PC-3 (cell line): ENCODE measurements at regions not wholly inside any gene's neighbourhood (a gene's known extent, or its start where the extent isn't known, plus 50 kb on each side); places are given as distances from the start of the nearest gene placed in this dataset.
A peak's percentile ranks its signal among the peaks of the same experiment; 100 is the strongest.

ENCODE experiments used
- ATAC-seq: fragments of 200-7000 bp; cut with Tn5 transposase; 2 replicates; pipeline ENCODE4 v1.9.1; 2020; ENCODE audit warnings: mild to moderate bottlenecking, moderate library complexity
- BruUV-seq: library from RNA; stranded (reverse); fragments of 400-500 nt; replicated peaks from 2 replicates; lab custom pipeline; 2021; lab: Mats Ljungman, UMichigan
- CTCF ChIA-PET: fragments of 300-600 bp; sonication (Branson Sonifier 250); formaldehyde crosslinking; loops from one replicate; lab custom pipeline; 2022; ENCODE audit warnings: antibody characterized with exemption; lab: Charles Lee
- POLR2A ChIA-PET: fragments of 300-600 bp; sonication (Branson Sonifier 250); formaldehyde crosslinking; loops from one replicate; lab custom pipeline; 2022; ENCODE audit warnings: antibody characterized with exemption; ENCODE audit not compliant: unreplicated experiment; lab: Charles Lee
- DNase-seq: peaks from one replicate; pipeline ENCODE4 v3.0.0-alpha.2; 2015
- H2AFZ ChIP-seq: fragments of 300-600 bp; sonication (generic); 2 replicates; pipeline ENCODE4 v1.6.0; 2016; ENCODE audit warnings: antibody characterized with exemption, low read length
- H3F3A ChIP-seq: fragments of 300-600 bp; sonication (generic); one replicate; pipeline ENCODE4 v1.6.0; 2017; ENCODE audit warnings: antibody characterized with exemption, low read length, control low read depth, mild to moderate bottlenecking; ENCODE audit not compliant: unreplicated experiment
- H3K27ac ChIP-seq: fragments of 300-600 bp; sonication (generic); 2 replicates; pipeline ENCODE4 v1.5.1; 2016; ENCODE audit warnings: mild to moderate bottlenecking, low read length
- H3K27me3 ChIP-seq: fragments of 300-600 bp; sonication (generic); 2 replicates; pipeline ENCODE4 v1.6.1; 2016; ENCODE audit warnings: low read length, mixed read lengths
- H3K36me3 ChIP-seq: fragments of 300-600 bp; sonication (generic); 2 replicates; pipeline ENCODE4 v1.6.1; 2016; ENCODE audit warnings: low read depth, mixed run types, low read length, mixed read lengths
- H3K4me1 ChIP-seq: fragments of 300-600 bp; sonication (generic); 2 replicates; pipeline ENCODE4 v1.5.1; 2016; ENCODE audit warnings: low read length; ENCODE audit not compliant: insufficient read depth
- H3K4me2 ChIP-seq: fragments of 300-600 bp; sonication (generic); 2 replicates; pipeline ENCODE4 v1.6.0; 2016; ENCODE audit warnings: low read length
- H3K4me3 ChIP-seq: fragments of 300-600 bp; sonication (generic); 2 replicates; pipeline ENCODE4 v1.5.1; 2016; ENCODE audit warnings: mild to moderate bottlenecking, low read length, mixed read lengths
- H3K79me2 ChIP-seq: fragments of 300-600 bp; sonication (generic); 2 replicates; pipeline ENCODE4 v1.6.1; 2017; ENCODE audit warnings: low read length, mixed read lengths
- H3K9ac ChIP-seq: fragments of 300-600 bp; sonication (generic); 2 replicates; pipeline ENCODE4 v1.6.0; 2016; ENCODE audit warnings: mild to moderate bottlenecking, low read length
- H3K9me2 ChIP-seq: fragments of 300-600 bp; sonication (generic); replicated peaks from 2 replicates; pipeline ENCODE4 v1.6.1; 2016; ENCODE audit warnings: mixed run types, low read length, mixed read lengths
- H3K9me3 ChIP-seq: fragments of 300-600 bp; sonication (generic); 2 replicates; pipeline ENCODE4 v1.6.1; 2016; ENCODE audit warnings: low read length, mixed read lengths
- H4K20me1 ChIP-seq: fragments of 300-600 bp; sonication (generic); 2 replicates; pipeline ENCODE4 v1.6.1; 2016; ENCODE audit warnings: low read length, mixed read lengths
- CTCF ChIP-seq: fragments of 300-600 bp; sonication (generic); conservative IDR thresholded peaks from 2 replicates; pipeline ENCODE4 v1.5.1; 2017; ENCODE audit warnings: antibody characterized with exemption, low read depth, mild to moderate bottlenecking, low read length
- EZH2 ChIP-seq: fragments of 300-600 bp; sonication (generic); IDR thresholded peaks from one replicate; pipeline ENCODE4 v1.6.1; 2017; ENCODE audit warnings: antibody characterized with exemption, mild to moderate bottlenecking, low read length; ENCODE audit not compliant: unreplicated experiment
- EZH2phosphoT487 ChIP-seq: fragments of 300-600 bp; sonication (generic); IDR thresholded peaks from 2 replicates; pipeline ENCODE4 v1.6.1; 2018; ENCODE audit warnings: mild to moderate bottlenecking, antibody characterized with exemption, low read length, borderline replicate concordance
- intact Hi-C: fragments of 100-400 bp; cut with micrococcal nuclease; formaldehyde crosslinking; loops from 2 replicates; pipeline ENCODE4 v1.9.0; 2023

DNA sequence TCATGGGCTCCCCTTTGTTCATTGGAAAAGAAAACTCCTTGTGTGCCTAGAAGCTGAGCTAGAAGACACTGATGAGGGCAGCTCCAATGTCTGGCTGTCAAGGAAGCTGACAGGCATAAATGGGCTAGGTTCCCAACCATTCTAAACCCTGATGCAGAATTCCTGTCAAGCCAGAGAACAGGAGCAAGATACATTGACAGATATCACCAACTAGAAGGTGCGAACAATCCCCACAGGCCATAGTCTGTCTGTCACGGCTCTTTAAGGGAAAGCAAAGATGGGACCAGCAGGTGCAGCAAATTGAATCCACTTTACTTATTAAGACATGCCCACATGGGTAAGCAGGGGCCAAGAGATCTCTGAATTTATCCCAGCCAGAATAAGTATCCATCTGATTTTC is 617.9 kb upstream of the POT1 start:
- ChIA-PET POLR2A (no interaction called here), CTCF (no interaction called here)
- intact Hi-C loops: no loop called here
- no peaks in the 10 kb centered on the region for H3K4me1 ChIP-seq
- H3K79me2 ChIP-seq: no peaks in the 10 kb centered on the region
- H3K9me2 ChIP-seq: no peaks in the 10 kb centered on the region
- DNase-seq: no peak
- no peak overlapping the region for H3K27ac ChIP-seq
- no peaks in the 10 kb centered on the region for H3K9me3 ChIP-seq
- TF ChIP-seq EZH2 (no peak), EZH2phosphoT487 (no peak), CTCF (no peak)
- H3K36me3 ChIP-seq: no peaks in the 10 kb centered on the region
- H3K9ac ChIP-seq: no peak overlapping the region
- no peak overlapping the region for H2AFZ ChIP-seq
- H3K27me3 ChIP-seq: no peaks in the 10 kb centered on the region
- no TSS peak for BruUV-seq
- ATAC-seq: no peak
- no peak overlapping the region for H3K4me2 ChIP-seq
- no peaks in the 10 kb centered on the region for H3F3A ChIP-seq
- no peaks in the 10 kb centered on the region for H4K20me1 ChIP-seq
- H3K4me3 ChIP-seq: no peak overlapping the region

DNA sequence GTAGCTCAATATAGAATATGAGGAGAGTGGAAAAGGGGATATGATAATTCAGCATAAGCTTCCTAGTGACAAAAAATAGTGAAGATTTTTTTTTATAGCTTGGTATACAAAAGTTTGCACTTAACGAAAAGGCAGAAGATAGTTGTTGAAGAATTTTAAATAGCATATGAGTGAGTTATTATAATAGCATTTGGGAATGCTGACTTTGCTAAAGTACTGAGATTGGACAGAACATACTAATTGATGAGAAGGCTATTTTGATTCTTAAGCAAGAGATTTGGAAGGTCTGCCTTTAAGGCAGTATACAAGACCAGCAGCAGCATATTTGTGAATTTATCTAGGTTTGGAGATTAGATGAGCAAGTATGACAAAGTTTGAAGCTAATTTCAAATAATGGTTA is 600.9 kb upstream of the POT1 start:
- intact Hi-C loops: no loop called here
- BruUV-seq: no TSS peak
- ATAC-seq (no peak), DNase-seq (no peak)
- H3K27me3 ChIP-seq: no peaks in the 10 kb centered on the region
- H3K9me2 ChIP-seq: no peaks in the 10 kb centered on the region
- ChIA-PET POLR2A (no interaction called here), CTCF (no interaction called here)
- no peaks in the 10 kb centered on the region for H3K79me2 ChIP-seq
- no peak overlapping the region for H2AFZ ChIP-seq
- no peak overlapping the region for H3K4me2 ChIP-seq
- no peaks in the 10 kb centered on the region for H3K9me3 ChIP-seq
- H3K4me1 ChIP-seq: no peaks in the 10 kb centered on the region
- H3K9ac ChIP-seq: no peak overlapping the region
- no peak overlapping the region for H3K4me3 ChIP-seq
- H3K27ac ChIP-seq: no peak overlapping the region
- H4K20me1 ChIP-seq: no peaks in the 10 kb centered on the region
- H3K36me3 ChIP-seq: no peaks in the 10 kb centered on the region
- no peak for TF ChIP-seq EZH2
- no peak for TF ChIP-seq EZH2phosphoT487
- TF ChIP-seq CTCF: no peak
- no peaks in the 10 kb centered on the region for H3F3A ChIP-seq

DNA sequence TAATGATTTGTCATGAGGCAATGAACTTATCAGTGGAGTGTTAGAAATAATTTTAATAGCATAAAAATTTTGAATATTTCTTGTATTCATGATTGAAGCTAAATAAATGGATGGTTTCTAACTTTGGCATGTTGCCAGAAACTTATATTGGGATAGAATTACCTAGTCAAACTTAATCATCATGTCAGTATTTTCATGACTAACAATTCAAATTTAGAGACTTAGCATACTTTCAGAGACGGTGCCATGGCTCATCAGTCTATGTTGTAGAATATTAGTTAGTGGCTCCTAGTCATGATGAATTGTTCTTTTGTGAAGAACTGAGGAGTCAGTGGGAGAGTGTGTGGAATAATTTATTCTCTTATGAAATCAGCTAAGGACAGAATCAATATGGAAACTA is 599.6 kb upstream of the POT1 start:
- Histone ChIP-seq H3K4me2 (no peak overlapping the region), H2AFZ (no peak overlapping the region), H4K20me1 (no peaks in the 10 kb centered on the region), H3K27ac (no peak overlapping the region), H3K4me3 (no peak overlapping the region), H3K9ac (no peak overlapping the region), H3K79me2 (no peaks in the 10 kb centered on the region), H3K36me3 (no peaks in the 10 kb centered on the region), H3K9me2 (no peaks in the 10 kb centered on the region), H3K27me3 (no peaks in the 10 kb centered on the region), H3K4me1 (no peaks in the 10 kb centered on the region), H3K9me3 (no peaks in the 10 kb centered on the region), H3F3A (no peaks in the 10 kb centered on the region)
- BruUV-seq: no TSS peak
- ChIA-PET POLR2A (no interaction called here), CTCF (no interaction called here)
- TF ChIP-seq EZH2 (no peak), EZH2phosphoT487 (no peak), CTCF (no peak)
- peak; percentile 74 for ATAC-seq
- peak; percentile 50 for DNase-seq
- intact Hi-C loops: no loop called here
